Prostate gland (tissue), 2 donors: ENCODE measurements at regions not wholly inside any gene's neighbourhood (a gene's known extent, or its start where the extent isn't known, plus 50 kb on each side); places are given as distances from the start of the nearest gene placed in this dataset.

Source experiments
- DNase-seq: peaks from one replicate; pipeline ENCODE4 v3.0.0-alpha.2; 2019; ENCODE audit warnings: low spot score
- H3K27ac ChIP-seq, 2 donors: fragments of 200-600 bp; sonication (generic); 2 replicates each; pipeline ENCODE4 v1.5.1; 2017 to 2019
- H3K27me3 ChIP-seq: fragments of 200-600 bp; sonication (generic); replicated peaks from 2 replicates; pipeline ENCODE4 v1.5.1; 2019; ENCODE audit not compliant: insufficient read depth
- H3K36me3 ChIP-seq, 2 donors: fragments of 200-600 bp; sonication (generic); 1 replicate in 1 of 2; 2 replicates in 1 of 2; pipeline versions ENCODE4 v1.5.1 to v1.8.1; 2017 to 2019
- H3K4me1 ChIP-seq: fragments of 200-600 bp; sonication (generic); replicated peaks from 2 replicates; pipeline ENCODE4 v1.5.1; 2019
- H3K4me3 ChIP-seq, 2 donors: fragments of 200-600 bp; sonication (generic); 2 replicates each; pipeline ENCODE4 v1.5.1; 2017 to 2019
- H3K9me3 ChIP-seq: fragments of 200-600 bp; sonication (generic); 2 replicates; pipeline ENCODE4 v1.5.1; 2017
- POLR2A ChIP-seq: fragments of 450-650 bp; IDR thresholded peaks from one replicate; pipeline ENCODE4 v1.6.1; 2016; ENCODE audit warnings: antibody characterized with exemption, mild to moderate bottlenecking
- POLR2AphosphoS5 ChIP-seq: sonication (generic); formaldehyde crosslinking; IDR thresholded peaks from one replicate; pipeline ENCODE4 v1.6.1; 2017; ENCODE audit warnings: antibody characterized with exemption
- WGBS: methylation state at CpG from one replicate; pipeline ENCODE4 v1.1.5; 2018; 5-methylcytosine and 5-hydroxymethylcytosine counted together
- intact Hi-C: fragments of 100-400 bp; cut with DNase I; formaldehyde crosslinking; loops from one replicate; pipeline ENCODE4 v1.14.2; 2022
- TF ChIP-seq, protein P1 (sequence below), 4 experiments: fragments of 200-600 bp in 2 of 4; fragments of 450-650 bp in 2 of 4; sonication (generic) in 2 of 4; IDR thresholded peaks; 1 replicate in 3 of 4; 2 replicates in 1 of 4; pipeline ENCODE4 v1.5.1; 2016 to 2019; ENCODE audit warnings: antibody characterized with exemption in 4 of 4, mild to moderate bottlenecking in 2 of 4, moderate library complexity in 2 of 4

DNA sequence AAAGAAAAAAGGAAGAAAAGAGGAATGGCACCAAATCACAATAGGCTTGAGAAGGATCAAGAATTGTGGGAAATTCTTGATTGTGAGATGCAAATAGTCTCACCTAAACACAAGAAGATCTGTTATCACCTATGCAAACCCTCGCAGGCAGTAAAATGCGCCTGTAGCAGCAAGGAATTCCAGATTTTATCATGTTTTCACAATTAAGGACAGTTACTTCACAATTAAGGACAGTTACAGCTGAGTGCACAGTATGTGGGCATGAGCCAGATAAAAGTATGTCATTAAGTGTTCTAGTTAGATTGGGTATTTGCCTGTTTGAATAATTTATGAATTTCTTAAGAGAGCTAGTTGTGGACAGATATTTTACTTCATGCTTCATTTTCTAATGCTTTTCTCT, 336.2 kb downstream of the CDC14C start:
- Histone ChIP-seq H3K27ac (no peak overlapping the region), H3K9me3 (no peaks in the 10 kb centered on the region), H3K4me3 (no peak overlapping the region), H3K36me3 (no peaks in the 10 kb centered on the region), H3K27me3 (no peaks in the 10 kb centered on the region), H3K4me1 (no peaks in the 10 kb centered on the region)
- TF ChIP-seq, protein P1, sequence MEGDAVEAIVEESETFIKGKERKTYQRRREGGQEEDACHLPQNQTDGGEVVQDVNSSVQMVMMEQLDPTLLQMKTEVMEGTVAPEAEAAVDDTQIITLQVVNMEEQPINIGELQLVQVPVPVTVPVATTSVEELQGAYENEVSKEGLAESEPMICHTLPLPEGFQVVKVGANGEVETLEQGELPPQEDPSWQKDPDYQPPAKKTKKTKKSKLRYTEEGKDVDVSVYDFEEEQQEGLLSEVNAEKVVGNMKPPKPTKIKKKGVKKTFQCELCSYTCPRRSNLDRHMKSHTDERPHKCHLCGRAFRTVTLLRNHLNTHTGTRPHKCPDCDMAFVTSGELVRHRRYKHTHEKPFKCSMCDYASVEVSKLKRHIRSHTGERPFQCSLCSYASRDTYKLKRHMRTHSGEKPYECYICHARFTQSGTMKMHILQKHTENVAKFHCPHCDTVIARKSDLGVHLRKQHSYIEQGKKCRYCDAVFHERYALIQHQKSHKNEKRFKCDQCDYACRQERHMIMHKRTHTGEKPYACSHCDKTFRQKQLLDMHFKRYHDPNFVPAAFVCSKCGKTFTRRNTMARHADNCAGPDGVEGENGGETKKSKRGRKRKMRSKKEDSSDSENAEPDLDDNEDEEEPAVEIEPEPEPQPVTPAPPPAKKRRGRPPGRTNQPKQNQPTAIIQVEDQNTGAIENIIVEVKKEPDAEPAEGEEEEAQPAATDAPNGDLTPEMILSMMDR (IDR thresholded peaks at IDR 0.05): no peak
- TF ChIP-seq POLR2AphosphoS5: no peak
- no peak for TF ChIP-seq POLR2A
- WGBS: 28% methylated on average over 2 of the region's 2 CpGs
- intact Hi-C loops: no loop called here
- DNase-seq: no peak

DNA sequence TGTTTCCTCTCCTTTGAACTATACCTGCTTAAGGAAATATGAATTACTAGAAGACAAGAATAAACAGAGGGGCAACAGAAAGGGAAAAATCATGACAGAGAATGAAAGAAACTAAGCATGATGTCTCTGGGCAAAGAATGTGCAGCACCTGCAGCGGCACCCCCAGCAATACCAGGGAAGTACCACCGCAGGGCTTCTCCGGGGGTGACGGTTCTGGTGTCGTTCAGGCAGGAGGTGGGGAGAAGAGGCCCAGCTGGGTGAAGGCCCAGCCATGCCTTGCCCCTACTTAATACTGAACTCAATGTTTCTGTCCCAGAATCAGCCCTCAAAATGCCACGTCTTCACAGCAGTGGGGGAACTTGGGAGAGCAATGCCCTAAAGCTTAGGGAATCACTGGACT, 337.6 kb downstream of the CDC14C start:
- Histone ChIP-seq H3K27ac (no peak overlapping the region), H3K27me3 (no peaks in the 10 kb centered on the region), H3K9me3 (no peaks in the 10 kb centered on the region), H3K4me1 (no peaks in the 10 kb centered on the region), H3K4me3 (no peak overlapping the region), H3K36me3 (no peaks in the 10 kb centered on the region)
- intact Hi-C loops: no loop called here
- no peak for DNase-seq
- TF ChIP-seq POLR2AphosphoS5: no peak
- TF ChIP-seq, protein P1 (IDR thresholded peaks at IDR 0.05): no peak
- TF ChIP-seq POLR2A: no peak
- 84% methylated on average over 6 of the region's 6 CpGs for WGBS

DNA sequence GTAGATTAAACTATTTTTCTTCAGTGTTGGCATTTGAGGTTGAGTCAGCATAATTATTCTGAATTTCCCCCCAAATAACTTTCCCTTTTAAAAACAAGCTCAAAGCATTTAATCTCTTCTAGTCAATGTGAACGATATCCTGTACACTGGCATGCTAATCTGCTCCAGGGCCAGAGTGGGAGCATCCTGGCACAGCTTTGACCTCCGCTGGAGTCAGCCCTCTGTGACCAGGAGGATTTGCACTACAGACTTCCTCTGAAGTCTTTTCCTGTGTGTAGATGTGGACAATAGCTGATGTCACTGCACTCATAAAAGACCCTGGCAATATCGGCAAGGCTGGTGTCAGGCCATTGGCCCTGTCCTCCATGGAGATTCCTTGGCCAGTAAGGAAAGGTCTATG, 340.2 kb downstream of the CDC14C start:
- Histone ChIP-seq H3K4me3 (no peak overlapping the region), H3K36me3 (no peaks in the 10 kb centered on the region), H3K27ac (no peak overlapping the region), H3K27me3 (no peaks in the 10 kb centered on the region), H3K9me3 (no peaks in the 10 kb centered on the region), H3K4me1 (no peaks in the 10 kb centered on the region)
- intact Hi-C loops: no loop called here
- TF ChIP-seq POLR2AphosphoS5: no peak
- TF ChIP-seq, protein P1 (IDR thresholded peaks at IDR 0.05): no peak
- WGBS: 66% methylated on average over 3 of the region's 3 CpGs
- no peak for DNase-seq

DNA sequence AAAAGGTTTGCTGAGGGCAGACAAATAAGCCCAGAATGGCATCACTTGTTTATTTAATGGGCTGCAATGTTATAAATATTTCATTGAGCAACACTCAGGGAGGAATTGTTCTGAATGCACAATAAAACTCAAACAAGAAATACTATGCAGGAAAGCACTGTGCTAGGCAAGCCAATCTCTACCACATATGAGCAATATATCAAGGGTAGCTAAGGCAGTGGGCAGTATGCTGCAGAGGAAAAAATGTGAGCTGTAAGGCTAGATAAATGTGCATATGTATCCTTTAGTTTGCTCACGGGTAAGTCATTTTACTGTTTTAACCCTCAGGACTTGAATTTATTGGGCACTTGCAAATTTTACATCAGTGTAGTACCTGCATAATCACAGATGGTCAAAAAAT, 349.6 kb downstream of the CDC14C start:
- Histone ChIP-seq H3K4me3 (no peak overlapping the region), H3K27me3 (no peaks in the 10 kb centered on the region), H3K9me3 (no peaks in the 10 kb centered on the region), H3K4me1 (no peaks in the 10 kb centered on the region), H3K36me3 (no peaks in the 10 kb centered on the region), H3K27ac (no peak overlapping the region)
- TF ChIP-seq POLR2AphosphoS5: no peak
- TF ChIP-seq, protein P1 (IDR thresholded peaks at IDR 0.05): no peak
- no peak for TF ChIP-seq POLR2A
- intact Hi-C loops: no loop called here
- WGBS: 18% methylated on average over 1 of the region's 1 CpG
- no peak for DNase-seq

DNA sequence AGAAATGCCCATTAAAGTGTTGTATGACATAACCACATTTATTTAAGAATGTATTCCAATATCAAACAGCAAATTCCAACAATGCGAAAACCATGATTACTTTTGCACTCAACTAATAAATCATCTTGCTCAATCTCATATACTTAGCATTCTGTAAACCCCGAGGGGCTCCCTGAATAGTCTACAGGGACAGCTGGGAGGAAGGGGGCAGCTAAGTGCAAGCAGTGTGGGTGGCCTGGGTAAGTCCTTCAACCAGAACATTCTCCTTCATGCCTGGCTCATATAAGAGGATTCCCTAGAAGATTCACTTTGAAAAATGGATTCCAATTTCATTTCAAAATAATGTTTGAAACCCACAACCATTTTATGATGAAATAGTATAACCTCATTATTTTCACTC, 355.5 kb downstream of the CDC14C start:
- Histone ChIP-seq H3K27me3 (no peaks in the 10 kb centered on the region), H3K4me3 (no peak overlapping the region), H3K9me3 (no peaks in the 10 kb centered on the region), H3K36me3 (no peaks in the 10 kb centered on the region), H3K4me1 (no peaks in the 10 kb centered on the region), H3K27ac (no peak overlapping the region)
- intact Hi-C loops: no loop called here
- 54% methylated on average over 2 of the region's 2 CpGs for WGBS
- TF ChIP-seq POLR2A: no peak
- no peak for TF ChIP-seq POLR2AphosphoS5
- TF ChIP-seq, protein P1 (IDR thresholded peaks at IDR 0.05): no peak
- no peak for DNase-seq
